WTC11 (cell line): ENCODE measurements at regions not wholly inside any gene's neighbourhood (a gene's known extent, or its start where the extent isn't known, plus 50 kb on each side); places are given as distances from the start of the nearest gene placed in this dataset.

Source experiments
- ATAC-seq: fragments of 200-7000 bp; cut with Tn5 transposase; 2 replicates; pipeline ENCODE4 v1.10.0; 2021; ENCODE audit warnings: mild to moderate bottlenecking, moderate library complexity
- CTCF ChIA-PET: fragments of 300-600 bp; sonication (Branson Sonifier 250); formaldehyde crosslinking; loops from one replicate; lab custom pipeline; 2021; ENCODE audit warnings: antibody characterized with exemption; lab: Charles Lee
- POLR2A ChIA-PET: fragments of 350-600 bp; sonication (Branson Sonifier 250); formaldehyde crosslinking; loops from one replicate; lab custom pipeline; 2021; ENCODE audit warnings: antibody characterized with exemption; lab: Charles Lee
- DNase-seq: peaks from one replicate; pipeline ENCODE4 v3.0.0; 2021; ENCODE audit warnings: low spot score
- H3K27ac Mint-ChIP-seq: 2 replicates; pipeline ENCODE4 v1.8.0; 2021; ENCODE audit warnings: mixed read lengths
- H3K27me3 Mint-ChIP-seq: 2 replicates; pipeline ENCODE4 v1.8.0; 2021; ENCODE audit warnings: low read depth, mild to moderate bottlenecking, moderate library complexity, mixed read lengths
- H3K36me3 Mint-ChIP-seq: 2 replicates; pipeline ENCODE4 v1.8.0; 2021; ENCODE audit warnings: mixed read lengths
- H3K4me1 Mint-ChIP-seq: 2 replicates; pipeline ENCODE4 v1.8.0; 2022; ENCODE audit warnings: mixed read lengths
- H3K4me3 Mint-ChIP-seq: 2 replicates; pipeline ENCODE4 v1.8.0; 2021; ENCODE audit warnings: mild to moderate bottlenecking, moderate library complexity, mixed read lengths
- H3K9me3 Mint-ChIP-seq: 2 replicates; pipeline ENCODE4 v1.8.0; 2021; ENCODE audit warnings: mixed read lengths
- AR ChIP-seq: fragments of 250-450 bp; sonication (Bioruptor Pico); IDR thresholded peaks from 2 replicates; pipeline ENCODE4 v1.9.0; 2021; ENCODE audit warnings: mild to moderate bottlenecking
- CDX4 ChIP-seq: fragments of 250-450 bp; sonication (Bioruptor Pico); IDR thresholded peaks from 2 replicates; pipeline ENCODE4 v1.9.0; 2021; ENCODE audit warnings: moderate library complexity, mild to moderate bottlenecking, inconsistent platforms, borderline replicate concordance
- CREM ChIP-seq: sonication (generic); formaldehyde crosslinking; IDR thresholded peaks from 2 replicates; pipeline ENCODE4 v1.8.1; 2022; ENCODE audit warnings: mild to moderate bottlenecking, missing genetic modification reagents, moderate library complexity
- CTCF ChIP-seq: fragments of 200-600 bp; IDR thresholded peaks from 2 replicates; pipeline ENCODE4 v1.8.0; 2022; ENCODE audit warnings: antibody characterized with exemption
- E2F1 ChIP-seq: sonication (generic); formaldehyde crosslinking; IDR thresholded peaks from 2 replicates; pipeline ENCODE4 v1.8.0; 2022; ENCODE audit warnings: mild to moderate bottlenecking, missing genetic modification reagents
- HMGA2 ChIP-seq: fragments of 250-450 bp; sonication (Bioruptor Pico); IDR thresholded peaks from 2 replicates; pipeline ENCODE4 v1.4.0; 2021; ENCODE audit warnings: mild to moderate bottlenecking, moderate library complexity
- HMGXB4 ChIP-seq: sonication (generic); formaldehyde crosslinking; IDR thresholded peaks from 2 replicates; pipeline ENCODE4 v1.8.1; 2023; ENCODE audit warnings: mild to moderate bottlenecking, moderate library complexity, missing genetic modification reagents
- MAX ChIP-seq: sonication (generic); formaldehyde crosslinking; IDR thresholded peaks from 2 replicates; pipeline ENCODE4 v1.8.0; 2022; ENCODE audit warnings: mild to moderate bottlenecking, missing genetic modification reagents
- MLX ChIP-seq: sonication (generic); formaldehyde crosslinking; IDR thresholded peaks from 2 replicates; pipeline ENCODE4 v1.8.1; 2023; ENCODE audit warnings: mild to moderate bottlenecking, missing genetic modification reagents, moderate library complexity
- MYBL2 ChIP-seq: sonication (generic); formaldehyde crosslinking; IDR thresholded peaks from 2 replicates; pipeline ENCODE4 v1.8.1; 2023; ENCODE audit warnings: mild to moderate bottlenecking, moderate library complexity, missing genetic modification reagents
- NFE2L1 ChIP-seq: sonication (generic); formaldehyde crosslinking; IDR thresholded peaks from 2 replicates; pipeline ENCODE4 v1.8.1; 2023; ENCODE audit warnings: missing genetic modification reagents
- NFYB ChIP-seq: sonication (generic); formaldehyde crosslinking; conservative IDR thresholded peaks from 2 replicates; pipeline ENCODE4 v1.8.0; 2022; ENCODE audit warnings: low read depth, missing genetic modification reagents
- PREB ChIP-seq: sonication (generic); formaldehyde crosslinking; IDR thresholded peaks from 2 replicates; pipeline ENCODE4 v1.8.1; 2022; ENCODE audit warnings: mild to moderate bottlenecking, missing genetic modification reagents, moderate library complexity, borderline replicate concordance
- RELA ChIP-seq: sonication (generic); formaldehyde crosslinking; IDR thresholded peaks from 2 replicates; pipeline ENCODE4 v1.8.1; 2022; ENCODE audit warnings: missing genetic modification reagents, mild to moderate bottlenecking, borderline replicate concordance
- SP1 ChIP-seq: sonication (generic); formaldehyde crosslinking; conservative IDR thresholded peaks from 2 replicates; pipeline ENCODE4 v1.8.1; 2022; ENCODE audit warnings: missing genetic modification reagents
- TEAD1 ChIP-seq: sonication (generic); formaldehyde crosslinking; IDR thresholded peaks from 2 replicates; pipeline ENCODE4 v1.8.0; 2022; ENCODE audit warnings: mild to moderate bottlenecking, missing genetic modification reagents
- TEAD4 ChIP-seq: sonication (generic); formaldehyde crosslinking; IDR thresholded peaks from 2 replicates; pipeline ENCODE4 v1.8.0; 2022; ENCODE audit warnings: mild to moderate bottlenecking, missing genetic modification reagents
- ZBTB43 ChIP-seq: sonication (generic); formaldehyde crosslinking; IDR thresholded peaks from 2 replicates; pipeline ENCODE4 v1.8.1; 2023; ENCODE audit warnings: mild to moderate bottlenecking, missing genetic modification reagents
- ZNF121 ChIP-seq: sonication (generic); formaldehyde crosslinking; IDR thresholded peaks from 2 replicates; pipeline ENCODE4 v1.8.0; 2023; ENCODE audit warnings: missing genetic modification reagents

- CTCF ChIA-PET, result no interaction called here
- H3K36me3 Mint-ChIP-seq, result peaks cover 16% of the 10 kb centered on the region
- H3K27me3 Mint-ChIP-seq, result peaks cover 2% of the 10 kb centered on the region; the same call in 1 of the 2 replicates
- peaks cover 9% of the 10 kb centered on the region; the same call in 1 of the 2 replicates for H3K4me1 Mint-ChIP-seq
- POLR2A ChIA-PET, result no interaction called here
- no peak for TF ChIP-seq CREM (CRISPR knock-in tag)
- TF ChIP-seq NFE2L1, result no peak
- TF ChIP-seq HMGA2 (CRISPR knock-in tag), result no peak
- no peak overlapping the region for H3K4me3 Mint-ChIP-seq
- no peak overlapping the region for H3K27ac Mint-ChIP-seq
- H3K9me3 Mint-ChIP-seq, result peaks cover 30% of the 10 kb centered on the region
- DNase-seq, result no peak
- ATAC-seq, result no peak
These were observed 356.5 kb upstream of the CELF2 start for GRCh38 chr10:10661176-10661575.

GRCh38 chr10:10662716-10663408 is 354.8 kb upstream of the CELF2 start:
- Mint-ChIP-seq H3K4me3 (no peak overlapping the region), H3K4me1 (peaks cover 9% of the 10 kb centered on the region; the same call in 1 of the 2 replicates), H3K27ac (no peak overlapping the region), H3K36me3 (peaks cover 13% of the 10 kb centered on the region), H3K9me3 (peaks cover 23% of the 10 kb centered on the region), H3K27me3 (peaks cover 2% of the 10 kb centered on the region; the same call in 1 of the 2 replicates)
- no peak for ATAC-seq
- no peak for DNase-seq
- TF ChIP-seq PREB (CRISPR knock-in tag) (no peak), ZBTB43 (CRISPR knock-in tag) (no peak), HMGA2 (CRISPR knock-in tag) (no peak), NFE2L1 (no peak)
- POLR2A ChIA-PET, result no interaction called here
- CTCF ChIA-PET, result no interaction called here

GRCh38 chr10:10663622-10664021 is 354.1 kb upstream of the CELF2 start:
- no peak overlapping the region for H3K27ac Mint-ChIP-seq
- H3K4me1 Mint-ChIP-seq, result peaks cover 9% of the 10 kb centered on the region; the same call in 1 of the 2 replicates
- H3K4me3 Mint-ChIP-seq, result no peak overlapping the region
- CTCF ChIA-PET, result no interaction called here
- POLR2A ChIA-PET, result no interaction called here
- H3K27me3 Mint-ChIP-seq, result peaks cover 2% of the 10 kb centered on the region; the same call in 1 of the 2 replicates
- H3K9me3 Mint-ChIP-seq, result peaks cover 23% of the 10 kb centered on the region
- DNase-seq (no peak), ATAC-seq (no peak)
- H3K36me3 Mint-ChIP-seq, result peaks cover 13% of the 10 kb centered on the region
- no peak for TF ChIP-seq MLX (CRISPR knock-in tag)
- no peak for TF ChIP-seq ZNF121 (CRISPR knock-in tag)
- no peak for TF ChIP-seq NFYB
- no peak for TF ChIP-seq SP1 (CRISPR knock-in tag)
- TF ChIP-seq MAX (CRISPR knock-in tag), result no peak
- no peak for TF ChIP-seq MYBL2
- TF ChIP-seq TEAD1, result no peak
- no peak for TF ChIP-seq CTCF
- no peak for TF ChIP-seq TEAD4 (CRISPR knock-in tag)
- TF ChIP-seq HMGA2 (CRISPR knock-in tag), result no peak
- TF ChIP-seq RELA (CRISPR knock-in tag), result no peak
- TF ChIP-seq CDX4 (CRISPR knock-in tag), result no peak
- no peak for TF ChIP-seq AR (CRISPR knock-in tag)
- no peak for TF ChIP-seq HMGXB4 (CRISPR knock-in tag)
- TF ChIP-seq E2F1 (CRISPR knock-in tag), result no peak
